Urothelium cell line (cell line): ENCODE measurements at regions not wholly inside any gene's neighbourhood (a gene's known extent, or its start where the extent isn't known, plus 50 kb on each side); places are given as distances from the start of the nearest gene placed in this dataset.
"Not testable (repeated sequence)": the region's sequence is repeated elsewhere in the genome, so short reads cannot be mapped to it uniquely, and the experiment has no call there.

Experiments used
- DNase-seq: peaks from one replicate; pipeline ENCODE4 v3.0.0; 2011; ENCODE audit warnings: low spot score, mixed read lengths
- FAIRE-seq: peaks from 2 replicates; lab custom pipeline; 2011; peaks lifted over from hg19 to GRCh38; lab: Jason Lieb, UNC

- DNase-seq (no peak), FAIRE-seq (no peak)
Observed at GRCh38 chr3:76310667-76311066, 525.3 kb upstream of the ZNF717 start.

DNA sequence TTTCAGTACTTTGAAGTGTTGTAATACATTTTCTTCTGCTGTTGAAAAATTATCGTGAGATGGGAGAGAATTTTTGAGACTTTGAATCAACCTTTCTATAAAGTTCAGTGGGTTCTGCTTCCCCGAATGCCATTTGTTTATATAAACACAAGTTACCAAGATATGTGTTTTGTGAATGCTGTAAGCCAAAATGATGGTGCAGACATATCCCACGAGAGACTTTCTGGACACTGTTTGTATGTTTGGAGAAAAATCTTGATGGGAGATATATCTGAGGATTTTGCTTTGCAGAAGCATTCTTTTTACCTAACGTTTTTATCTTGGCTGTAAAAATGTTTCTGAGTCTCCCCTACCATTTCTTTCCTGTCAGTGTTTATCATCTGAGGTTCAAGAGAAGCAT lies 526.6 kb upstream of the ZNF717 start:
- FAIRE-seq: no peak

DNA sequence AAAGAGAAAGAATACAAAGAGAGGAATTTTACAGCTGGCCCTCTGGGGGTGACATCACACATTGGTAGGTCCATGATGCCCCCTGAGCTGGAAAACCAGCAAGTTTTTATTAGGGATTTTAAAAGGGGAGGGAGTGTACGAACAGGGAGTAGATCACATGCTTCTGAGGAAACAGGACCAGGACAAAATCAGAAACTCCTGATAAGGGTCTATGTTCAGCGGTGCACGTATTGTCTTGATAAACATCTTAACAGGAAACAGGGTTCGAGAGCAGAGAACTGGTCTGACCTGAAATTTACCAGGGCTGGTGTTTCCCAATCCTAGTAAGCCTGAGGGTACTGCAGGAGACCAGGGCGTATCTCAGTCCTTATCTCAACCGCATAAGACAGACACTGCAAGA lies 530.6 kb upstream of the ZNF717 start:
- not testable (repeated sequence) for FAIRE-seq, DNase-seq

More for the DNA sequence above, 526.6 kb upstream of the ZNF717 start:
- no peak for DNase-seq

DNA sequence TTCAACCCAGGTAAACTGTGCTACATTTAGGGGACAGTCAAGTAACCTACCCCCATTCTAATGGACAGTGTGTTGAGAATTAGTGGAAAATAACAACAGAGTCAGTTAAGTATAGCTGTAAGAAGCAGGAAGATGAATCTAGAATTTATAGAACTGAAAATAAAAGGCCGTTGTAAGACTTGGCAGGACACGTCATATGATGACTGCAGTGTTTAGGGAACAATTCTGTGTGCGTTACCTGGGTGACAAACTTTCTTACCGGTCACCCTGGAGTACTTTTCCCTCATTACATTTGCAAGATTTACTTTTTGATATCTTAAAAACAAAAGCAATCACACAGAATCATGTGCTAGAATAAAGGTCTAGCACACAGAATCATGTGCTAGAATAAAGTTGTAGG lies 536.3 kb upstream of the ZNF717 start:
- DNase-seq (no peak), FAIRE-seq (no peak)

- no peak for FAIRE-seq
- no peak for DNase-seq
Observed at GRCh38 chr3:76324101-76324500, 538.8 kb upstream of the ZNF717 start.

GRCh38 chr3:76345878-76346277 lies 560.5 kb upstream of the ZNF717 start:
- FAIRE-seq (no peak), DNase-seq (no peak)

GRCh38 chr3:76346690-76347089 lies 561.3 kb upstream of the ZNF717 start:
- DNase-seq: no peak
- no peak for FAIRE-seq

GRCh38 chr3:76349715-76350480 lies 564.5 kb upstream of the ZNF717 start:
- FAIRE-seq: no peak
- no peak for DNase-seq

GRCh38 chr3:76352051-76352450 lies 566.7 kb upstream of the ZNF717 start:
- FAIRE-seq (no peak), DNase-seq (no peak)

DNA sequence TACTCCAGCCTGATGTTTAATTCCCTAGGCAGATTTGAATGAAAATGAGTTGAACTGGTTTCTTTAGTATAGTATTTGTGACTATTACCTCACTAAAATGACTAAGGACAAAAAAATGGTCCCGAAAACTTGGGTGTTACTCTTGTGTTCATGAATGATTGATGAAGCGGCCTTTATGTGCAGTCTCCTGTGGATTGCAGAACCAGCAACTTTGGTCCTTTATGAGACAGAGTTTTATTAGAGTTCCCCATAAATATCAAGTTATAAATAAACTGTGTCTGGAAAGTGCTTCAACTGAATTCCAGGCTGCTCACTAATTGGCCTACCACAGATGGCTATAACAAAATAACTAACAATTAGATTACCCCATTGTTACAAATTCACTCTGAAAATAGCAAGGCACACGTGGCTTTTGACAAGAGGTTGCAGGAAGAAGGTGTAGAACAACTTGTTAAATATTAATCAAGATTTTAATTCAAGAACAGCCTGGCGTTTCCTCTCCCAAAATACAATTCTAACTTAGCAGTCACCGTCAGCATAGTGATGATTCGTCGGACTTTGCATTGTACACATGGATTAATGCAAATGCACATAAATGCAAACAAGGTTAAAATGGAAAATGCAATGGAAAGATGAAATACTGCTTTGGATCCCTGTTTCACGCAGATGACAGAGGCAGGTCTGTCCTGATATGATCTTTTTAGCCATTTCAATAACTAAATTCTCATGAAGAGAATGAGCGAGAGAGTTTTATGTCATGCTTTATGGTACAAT lies 567.3 kb upstream of the ZNF717 start:
- DNase-seq: no peak
- FAIRE-seq: no peak

- FAIRE-seq: no peak
- no peak for DNase-seq
Observed at GRCh38 chr3:76353683-76354082, 568.3 kb upstream of the ZNF717 start.

GRCh38 chr3:76361010-76361409 lies 575.7 kb upstream of the ZNF717 start:
- FAIRE-seq (no peak), DNase-seq (no peak)

DNA sequence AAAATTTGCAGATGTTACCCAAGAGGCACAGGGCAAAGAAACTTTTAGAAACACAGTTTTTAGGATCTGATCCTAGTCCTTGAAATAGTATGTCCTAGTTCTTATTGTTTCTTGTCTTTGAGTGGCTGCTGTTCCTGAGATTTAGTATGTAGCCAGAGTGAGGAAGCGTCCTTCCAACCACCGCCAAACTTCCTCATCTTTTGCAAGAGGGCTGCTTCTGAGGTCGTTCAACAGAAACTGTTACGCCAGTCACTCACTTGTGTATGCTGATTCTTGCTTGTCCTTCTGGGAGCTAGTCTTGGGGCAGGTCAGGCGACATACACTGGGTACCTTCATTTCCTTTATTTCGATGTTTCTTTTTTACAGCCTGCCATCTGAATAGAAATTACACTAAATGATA lies 577.3 kb upstream of the ZNF717 start:
- FAIRE-seq: no peak

GRCh38 chr3:76365275-76365674 lies 579.9 kb upstream of the ZNF717 start:
- FAIRE-seq (no peak), DNase-seq (no peak)

More for the DNA sequence above, 577.3 kb upstream of the ZNF717 start:
- DNase-seq: no peak

- no peak for DNase-seq
- no peak for FAIRE-seq
Observed at GRCh38 chr3:76367281-76367680, 581.9 kb upstream of the ZNF717 start.

DNA sequence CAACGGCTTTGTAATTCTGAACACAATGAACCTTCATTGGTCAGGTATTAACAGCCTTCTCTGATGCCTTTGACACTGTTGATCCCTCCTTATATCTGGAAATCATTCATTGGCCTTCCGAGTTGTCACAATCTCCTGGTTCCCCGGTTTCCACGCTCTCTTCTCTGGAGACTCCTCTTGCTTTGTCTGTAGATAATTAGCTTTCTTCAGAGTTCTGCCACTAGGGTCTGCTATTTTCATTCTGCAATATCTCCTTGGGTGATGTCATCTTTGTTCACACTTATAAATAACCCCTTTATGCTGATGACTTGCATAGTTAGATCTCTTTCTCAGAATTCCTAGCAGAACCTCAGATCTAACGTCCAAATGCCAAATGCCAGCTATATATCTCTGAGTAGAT lies 583.8 kb upstream of the ZNF717 start:
- DNase-seq (peak; percentile 7), FAIRE-seq (no peak)

DNA sequence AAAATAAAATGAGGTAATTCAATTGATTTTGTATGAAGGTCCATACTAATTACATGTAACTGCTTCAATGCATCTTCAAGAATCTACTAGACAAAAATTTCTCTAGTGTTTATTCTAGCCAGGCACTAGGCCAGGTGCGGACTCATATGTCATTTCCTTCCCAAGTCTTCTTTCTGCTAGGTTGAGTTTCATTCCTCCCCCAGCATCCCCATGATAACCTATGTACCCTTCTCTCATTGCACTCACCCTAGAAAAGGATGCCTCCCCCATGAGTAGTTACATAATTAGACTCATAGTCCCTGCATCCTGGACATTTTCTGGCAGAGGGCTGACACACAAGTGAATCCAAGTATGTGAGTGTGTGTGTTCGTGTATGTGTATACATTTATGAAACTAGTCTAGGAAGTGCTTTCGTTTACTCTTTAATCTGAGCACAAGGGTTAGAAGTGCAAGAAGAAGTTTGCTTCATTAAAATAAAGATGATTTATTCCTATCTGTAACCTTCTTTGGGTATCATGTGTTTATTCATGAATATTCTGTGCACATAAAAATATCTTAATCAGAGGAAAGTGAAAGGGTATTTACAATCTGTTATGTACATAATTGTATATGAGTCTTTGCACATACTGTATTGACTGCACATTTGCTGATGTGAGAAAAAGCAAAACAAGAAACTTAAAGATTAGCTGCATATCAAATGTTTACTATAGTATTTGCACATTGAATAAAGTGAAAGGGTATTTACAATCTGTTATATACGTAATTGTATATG lies 585.6 kb upstream of the ZNF717 start:
- no peak for FAIRE-seq
- no peak for DNase-seq

DNA sequence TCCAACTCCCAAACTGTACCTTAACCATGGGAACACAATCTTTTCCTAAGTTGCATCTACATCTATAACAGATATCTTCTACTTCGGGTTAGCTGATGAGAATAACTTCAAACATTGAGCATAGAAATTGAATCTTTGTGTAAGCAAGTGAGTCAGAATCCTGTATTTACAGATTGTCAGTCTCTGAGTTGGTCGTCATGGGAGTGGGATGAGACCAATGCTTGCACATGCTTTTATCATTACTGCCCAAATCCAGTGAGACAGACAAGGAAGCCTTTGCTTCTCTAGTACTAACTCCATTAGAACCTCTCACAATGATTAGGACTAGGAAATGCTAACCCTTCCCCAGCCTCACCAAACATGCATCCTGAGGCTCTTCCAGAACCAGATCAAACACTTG lies 587.1 kb upstream of the ZNF717 start:
- FAIRE-seq (no peak), DNase-seq (no peak)

DNA sequence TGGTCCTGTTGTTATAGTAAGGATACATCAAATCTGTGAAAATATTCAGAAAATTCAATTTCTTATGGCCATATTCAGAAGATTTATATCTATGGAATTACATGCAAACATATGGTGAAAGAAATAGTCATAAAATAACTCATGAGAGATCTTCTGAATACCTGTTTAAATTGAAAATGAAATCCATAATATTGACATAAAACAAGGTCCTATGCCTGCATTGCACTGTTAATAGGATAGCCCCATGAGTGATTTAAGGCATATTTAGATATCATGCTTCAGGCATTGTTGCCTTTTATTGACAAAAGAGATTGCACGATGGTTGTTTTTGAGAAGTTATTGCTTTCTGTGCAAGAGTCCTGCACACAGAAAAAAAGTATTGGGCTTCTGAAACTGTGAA lies 591.7 kb upstream of the ZNF717 start:
- DNase-seq: no peak
- FAIRE-seq: no peak

DNA sequence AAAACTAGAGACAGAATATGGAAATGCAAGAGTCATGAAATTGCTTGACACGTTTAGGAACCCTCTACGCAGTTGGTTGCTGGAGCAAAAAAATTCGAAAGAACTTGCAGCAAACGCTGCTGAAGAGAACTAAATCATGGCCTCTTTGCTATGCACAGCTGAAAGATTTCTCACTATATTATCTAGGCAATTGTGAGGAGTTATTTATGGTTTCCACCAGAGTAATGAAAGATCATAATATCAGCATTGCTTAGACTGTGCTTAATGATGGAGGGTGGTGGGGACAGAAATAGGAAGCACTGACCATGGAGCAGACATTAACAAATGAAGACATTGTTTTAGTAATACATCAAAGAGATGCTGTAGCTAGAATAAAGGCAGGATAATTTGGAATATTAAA lies 593.4 kb upstream of the ZNF717 start:
- DNase-seq: no peak
- no peak for FAIRE-seq

DNA sequence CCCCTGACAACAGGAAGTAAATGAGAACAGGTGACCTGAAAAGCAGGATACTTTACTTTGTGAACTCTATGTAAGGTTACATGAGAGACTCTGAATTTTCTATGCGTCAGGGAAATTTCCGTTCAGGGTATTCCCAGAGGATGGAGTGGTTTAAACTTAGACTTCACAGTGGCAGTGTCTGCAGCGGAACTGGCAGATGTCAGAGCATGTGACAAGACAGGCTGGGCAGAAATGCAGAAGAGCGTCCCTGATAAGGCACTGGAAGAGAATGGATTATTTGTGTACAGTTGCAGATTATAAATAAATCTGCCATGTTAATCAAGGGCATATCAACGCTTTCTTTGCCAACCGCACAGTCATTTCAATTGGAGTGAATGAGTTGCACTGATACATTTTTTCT lies 598.4 kb upstream of the ZNF717 start:
- FAIRE-seq: no peak
- no peak for DNase-seq

DNA sequence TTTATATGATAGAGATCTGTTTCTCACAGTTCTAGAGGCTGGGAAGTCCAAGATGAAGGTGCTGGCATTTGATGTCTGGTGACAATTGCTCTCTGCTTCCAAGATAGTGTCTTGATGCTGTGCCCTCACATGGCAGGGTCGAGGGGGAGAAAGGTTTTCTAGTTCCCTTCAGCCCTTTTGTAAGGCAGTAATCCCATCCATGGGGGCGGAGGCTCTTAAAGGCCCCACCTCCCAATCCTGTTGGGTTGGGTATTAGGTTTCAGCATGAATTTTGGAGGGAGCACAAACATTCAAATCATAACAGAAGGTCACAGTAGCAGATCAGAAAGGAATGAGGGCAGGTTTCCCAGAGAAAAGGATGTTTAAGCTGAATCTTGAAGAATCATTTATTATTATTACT lies 601.7 kb upstream of the ZNF717 start:
- FAIRE-seq (no peak), DNase-seq (no peak)
